Neutrophil (primary cell): ENCODE measurements at regions not wholly inside any gene's neighbourhood (a gene's known extent, or its start where the extent isn't known, plus 50 kb on each side); places are given as distances from the start of the nearest gene placed in this dataset.

Experiments used
- H3K27ac ChIP-seq: fragments of 200-600 bp; sonication (generic); 2 replicates; pipeline ENCODE4 v1.5.1; 2016; ENCODE audit warnings: mild to moderate bottlenecking, moderate library complexity
- H3K27me3 ChIP-seq: fragments of 200-600 bp; sonication (generic); 2 replicates; pipeline ENCODE4 v1.6.0; 2016; ENCODE audit warnings: mild to moderate bottlenecking
- H3K36me3 ChIP-seq: fragments of 200-600 bp; sonication (generic); 2 replicates; pipeline ENCODE4 v1.5.1; 2017
- H3K4me1 ChIP-seq, 2 experiments: fragments of 200-600 bp in 1 of 2; sonication (generic) in 1 of 2; 1 replicate in 1 of 2; 2 replicates in 1 of 2; pipeline versions ENCODE4 v1.5.1 to v1.6.1; 2013 to 2016; ENCODE audit warnings: low read depth in 1 of 2, low read length in 1 of 2, mild to moderate bottlenecking in 1 of 2, moderate library complexity in 1 of 2; ENCODE audit not compliant: control insufficient read depth in 1 of 2, insufficient read depth in 1 of 2
- H3K4me3 ChIP-seq, 2 experiments: fragments of 200-600 bp in 1 of 2; sonication (generic) in 1 of 2; 1 replicate in 1 of 2; 2 replicates in 1 of 2; pipeline ENCODE4 v1.5.1; 2013 to 2016; ENCODE audit warnings: low read depth in 1 of 2, low read length in 1 of 2, mild to moderate bottlenecking in 1 of 2, moderate library complexity in 1 of 2
- H3K9me3 ChIP-seq: fragments of 200-600 bp; sonication (generic); 2 replicates; pipeline ENCODE4 v1.5.1; 2016
- TF ChIP-seq, protein P1 (sequence below): fragments of 200-600 bp; sonication (generic); IDR thresholded peaks from 2 replicates; pipeline ENCODE4 v1.5.1; 2016; ENCODE audit warnings: antibody characterized with exemption

DNA sequence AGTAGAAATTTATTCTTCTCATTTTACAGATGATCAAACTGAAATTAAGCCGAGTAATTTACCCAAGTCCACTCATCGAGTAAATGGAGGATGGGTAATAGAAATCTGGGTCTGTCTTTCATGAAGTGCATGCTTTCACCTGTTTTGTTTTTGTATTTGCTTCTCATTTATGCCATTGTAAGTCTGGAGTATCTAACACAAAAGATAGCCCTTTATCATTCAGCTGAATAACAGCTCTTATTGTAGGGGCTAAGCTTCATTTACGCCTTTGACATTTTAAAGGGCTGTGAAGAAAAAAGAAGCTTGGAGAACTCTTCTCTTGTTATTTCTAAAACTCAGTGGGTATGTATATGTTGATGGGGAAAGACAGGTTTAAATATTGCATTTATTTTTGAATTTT lies 1196.2 kb upstream of the TENM4 start:
- no peak overlapping the region for H3K4me3 ChIP-seq

DNA sequence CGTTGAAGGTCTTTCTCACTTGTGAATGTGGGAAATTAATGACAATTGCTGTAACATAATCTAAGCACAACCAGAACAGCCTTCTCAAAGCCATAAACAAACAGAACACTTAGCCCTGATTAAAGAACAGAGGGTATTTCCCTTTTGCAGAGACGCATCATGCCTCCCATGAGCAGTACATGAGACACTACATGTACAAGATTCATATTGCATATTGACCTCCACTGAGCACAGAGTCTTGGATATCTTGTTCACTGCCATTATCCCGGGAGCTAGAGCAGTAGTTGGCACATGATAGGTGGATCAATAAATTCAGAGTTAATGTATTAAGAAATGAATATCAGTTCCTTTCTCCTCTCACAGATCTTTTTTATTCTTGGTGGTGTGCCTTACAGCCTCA lies 1194.3 kb upstream of the TENM4 start:
- Histone ChIP-seq H3K9me3 (no peaks in the 10 kb centered on the region), H3K27me3 (no peaks in the 10 kb centered on the region), H3K27ac (no peak overlapping the region), H3K4me1 (no peaks in the 10 kb centered on the region), H3K36me3 (no peaks in the 10 kb centered on the region), H3K4me3 (no peak overlapping the region)
- TF ChIP-seq, protein P1, sequence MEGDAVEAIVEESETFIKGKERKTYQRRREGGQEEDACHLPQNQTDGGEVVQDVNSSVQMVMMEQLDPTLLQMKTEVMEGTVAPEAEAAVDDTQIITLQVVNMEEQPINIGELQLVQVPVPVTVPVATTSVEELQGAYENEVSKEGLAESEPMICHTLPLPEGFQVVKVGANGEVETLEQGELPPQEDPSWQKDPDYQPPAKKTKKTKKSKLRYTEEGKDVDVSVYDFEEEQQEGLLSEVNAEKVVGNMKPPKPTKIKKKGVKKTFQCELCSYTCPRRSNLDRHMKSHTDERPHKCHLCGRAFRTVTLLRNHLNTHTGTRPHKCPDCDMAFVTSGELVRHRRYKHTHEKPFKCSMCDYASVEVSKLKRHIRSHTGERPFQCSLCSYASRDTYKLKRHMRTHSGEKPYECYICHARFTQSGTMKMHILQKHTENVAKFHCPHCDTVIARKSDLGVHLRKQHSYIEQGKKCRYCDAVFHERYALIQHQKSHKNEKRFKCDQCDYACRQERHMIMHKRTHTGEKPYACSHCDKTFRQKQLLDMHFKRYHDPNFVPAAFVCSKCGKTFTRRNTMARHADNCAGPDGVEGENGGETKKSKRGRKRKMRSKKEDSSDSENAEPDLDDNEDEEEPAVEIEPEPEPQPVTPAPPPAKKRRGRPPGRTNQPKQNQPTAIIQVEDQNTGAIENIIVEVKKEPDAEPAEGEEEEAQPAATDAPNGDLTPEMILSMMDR: no peak

More for the DNA sequence above, 1196.2 kb upstream of the TENM4 start:
- Histone ChIP-seq H3K27ac (no peak overlapping the region), H3K4me1 (no peaks in the 10 kb centered on the region), H3K9me3 (no peaks in the 10 kb centered on the region), H3K27me3 (no peaks in the 10 kb centered on the region), H3K36me3 (no peaks in the 10 kb centered on the region)
- TF ChIP-seq, protein P1: no peak

DNA sequence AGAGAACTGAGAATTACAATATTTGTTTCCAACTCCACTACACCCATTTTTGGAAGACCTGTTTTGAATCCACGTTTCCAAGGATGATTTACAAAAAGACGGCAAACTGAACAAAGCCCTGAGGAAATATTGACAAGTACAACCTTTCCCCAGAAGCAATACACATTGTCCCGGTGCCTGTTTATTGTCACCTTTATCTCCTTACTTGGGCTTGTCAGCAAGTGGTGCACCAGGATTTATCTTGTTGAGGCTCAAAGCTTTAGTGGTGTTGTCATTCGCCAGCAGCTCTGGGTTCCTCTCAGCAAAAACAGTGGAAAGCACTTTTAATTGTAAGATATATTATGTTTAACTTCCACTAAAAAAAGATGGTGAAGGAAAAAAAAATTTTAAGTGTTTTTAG lies 1191.9 kb upstream of the TENM4 start:
- Histone ChIP-seq H3K4me1 (no peaks in the 10 kb centered on the region), H3K4me3 (no peak overlapping the region), H3K36me3 (no peaks in the 10 kb centered on the region), H3K27ac (no peak overlapping the region), H3K27me3 (no peaks in the 10 kb centered on the region), H3K9me3 (no peaks in the 10 kb centered on the region)
- TF ChIP-seq, protein P1: no peak

DNA sequence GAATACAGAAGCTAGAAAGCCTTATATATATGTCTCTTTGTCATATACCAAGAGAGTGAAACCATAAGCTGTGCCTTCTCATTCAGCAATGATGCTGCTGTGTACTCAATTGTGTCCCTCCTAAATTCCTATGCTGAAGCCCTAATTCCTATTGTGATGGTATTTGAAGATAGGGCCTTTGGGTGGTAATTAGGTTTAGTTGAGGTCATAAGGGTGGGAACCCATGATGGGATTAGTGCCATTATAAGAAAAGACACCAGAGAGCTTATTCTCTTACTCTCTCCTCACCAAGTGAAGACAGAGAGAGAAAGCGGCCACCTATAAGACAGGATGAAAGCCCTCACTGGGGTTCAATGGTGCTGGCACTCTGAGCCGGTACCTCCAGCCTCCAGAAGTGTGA lies 1191.3 kb upstream of the TENM4 start:
- TF ChIP-seq, protein P1: no peak
- Histone ChIP-seq H3K4me3 (no peak overlapping the region), H3K27me3 (no peaks in the 10 kb centered on the region), H3K27ac (no peak overlapping the region), H3K9me3 (no peaks in the 10 kb centered on the region), H3K36me3 (no peaks in the 10 kb centered on the region), H3K4me1 (no peaks in the 10 kb centered on the region)

DNA sequence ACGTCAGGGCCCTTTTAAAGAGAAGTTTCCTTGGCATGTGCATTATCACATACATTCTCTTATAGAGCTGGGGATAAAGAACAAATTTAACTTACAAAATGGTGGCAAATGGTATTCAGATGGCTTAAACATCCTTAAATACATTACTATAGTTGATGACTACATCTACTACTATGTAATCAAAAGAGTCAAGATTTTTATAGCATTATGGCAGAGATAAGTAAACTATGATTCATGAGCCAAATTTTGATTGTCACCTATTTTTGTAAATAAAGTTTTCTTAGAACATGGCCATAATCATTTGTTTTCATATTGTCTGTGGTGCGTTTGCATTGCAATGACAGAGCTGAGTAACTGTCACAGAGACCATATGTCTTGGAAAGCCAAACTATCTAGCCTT lies 1188.6 kb upstream of the TENM4 start:
- no peaks in the 10 kb centered on the region for H3K27me3 ChIP-seq
- TF ChIP-seq, protein P1: no peak

DNA sequence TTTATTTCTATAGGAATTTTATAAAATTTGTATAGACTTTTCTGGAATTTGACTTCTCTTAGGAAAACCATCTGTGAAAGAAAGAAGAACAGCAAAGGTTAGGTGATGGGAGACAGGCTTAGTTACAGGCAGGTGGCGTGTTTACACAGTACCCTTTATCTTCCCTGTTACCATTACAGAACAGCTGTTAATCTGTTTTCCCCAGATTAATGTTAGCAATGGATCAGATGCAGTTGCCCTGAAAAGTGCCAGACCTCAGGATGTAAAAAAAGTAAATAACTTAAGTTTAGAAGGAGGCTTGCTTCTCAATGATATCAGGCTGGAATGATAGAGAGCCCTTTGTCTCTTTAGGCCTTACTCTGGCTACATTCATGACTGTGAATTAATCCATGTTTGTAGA lies 1186.5 kb upstream of the TENM4 start:
- TF ChIP-seq, protein P1: no peak
- H3K4me1 ChIP-seq: no peaks in the 10 kb centered on the region
- H3K9me3 ChIP-seq: no peaks in the 10 kb centered on the region
- H3K27me3 ChIP-seq: no peaks in the 10 kb centered on the region
- H3K36me3 ChIP-seq: no peaks in the 10 kb centered on the region
- no peak overlapping the region for H3K27ac ChIP-seq
- no peak overlapping the region for H3K4me3 ChIP-seq

More for the DNA sequence above, 1188.6 kb upstream of the TENM4 start:
- no peaks in the 10 kb centered on the region for H3K9me3 ChIP-seq
- no peaks in the 10 kb centered on the region for H3K4me1 ChIP-seq
- no peak overlapping the region for H3K27ac ChIP-seq
- no peak overlapping the region for H3K4me3 ChIP-seq
- H3K36me3 ChIP-seq: no peaks in the 10 kb centered on the region
